GM19395 (cell line): ENCODE measurements at regions not wholly inside any gene's neighbourhood (a gene's known extent, or its start where the extent isn't known, plus 50 kb on each side); places are given as distances from the start of the nearest gene placed in this dataset.

ENCODE experiments used
- ATAC-seq: cut with Tn5 transposase; IDR thresholded peaks from one replicate; pipeline ENCODE4 v1.9.1; 2021; ENCODE audit warnings: mild to moderate bottlenecking, moderate library complexity; ENCODE audit not compliant: unreplicated experiment

- no peak for ATAC-seq
Observed at GRCh38 chr11:88448131-88448670, 110.7 kb upstream of the CTSC start.

GRCh38 chr11:88447281-88447680 lies 109.7 kb upstream of the CTSC start:
- peak; percentile 62 for ATAC-seq

- ATAC-seq: no peak
Observed at GRCh38 chr11:88439356-88439755, 101.8 kb upstream of the CTSC start.

- no peak for ATAC-seq
Observed at GRCh38 chr11:88438721-88439120, 101.2 kb upstream of the CTSC start.

GRCh38 chr11:88435415-88435814 lies 97.9 kb upstream of the CTSC start:
- peak; percentile 99 for ATAC-seq

- ATAC-seq: no peak
Observed at GRCh38 chr11:88434333-88434976, 96.9 kb upstream of the CTSC start.

GRCh38 chr11:88433536-88434230 lies 96.1 kb upstream of the CTSC start:
- no peak for ATAC-seq

- no peak for ATAC-seq
Observed at GRCh38 chr11:88431675-88432341, 94.3 kb upstream of the CTSC start.

GRCh38 chr11:88428959-88429358 lies 91.4 kb upstream of the CTSC start:
- ATAC-seq: no peak

- no peak for ATAC-seq
Observed at GRCh38 chr11:88427719-88428118, 90.2 kb upstream of the CTSC start.

GRCh38 chr11:88424881-88425280 lies 87.3 kb upstream of the CTSC start:
- ATAC-seq: no peak

GRCh38 chr11:88421530-88421929 lies 84.0 kb upstream of the CTSC start:
- peak; percentile 92 for ATAC-seq

GRCh38 chr11:88420165-88420791 lies 82.7 kb upstream of the CTSC start:
- no peak for ATAC-seq

- no peak for ATAC-seq
Observed at GRCh38 chr11:88418508-88418907, 81.0 kb upstream of the CTSC start.

- ATAC-seq: no peak
Observed at GRCh38 chr11:88415495-88415894, 78.0 kb upstream of the CTSC start.

- ATAC-seq: peak; percentile 42
Observed at GRCh38 chr11:88414981-88415413, 77.5 kb upstream of the CTSC start.

GRCh38 chr11:88414385-88414861 lies 76.9 kb upstream of the CTSC start:
- ATAC-seq: peak; percentile 50

- ATAC-seq: no peak
Observed at GRCh38 chr11:88411265-88411664, 73.7 kb upstream of the CTSC start.

- ATAC-seq: no peak
Observed at GRCh38 chr11:88410656-88411055, 73.1 kb upstream of the CTSC start.

GRCh38 chr11:88410056-88410455 lies 72.5 kb upstream of the CTSC start:
- no peak for ATAC-seq

GRCh38 chr11:88406876-88407275 lies 69.3 kb upstream of the CTSC start:
- ATAC-seq: no peak
